Hypothalamus (tissue), 51 donors: ENCODE measurements at regions not wholly inside any gene's neighbourhood (a gene's known extent, or its start where the extent isn't known, plus 50 kb on each side); places are given as distances from the start of the nearest gene placed in this dataset.

Experiments
- DNase-seq, 51 donors: peaks; one replicate each; lab custom pipeline; 2025; lab: John Stamatoyannopoulos, UW

DNA sequence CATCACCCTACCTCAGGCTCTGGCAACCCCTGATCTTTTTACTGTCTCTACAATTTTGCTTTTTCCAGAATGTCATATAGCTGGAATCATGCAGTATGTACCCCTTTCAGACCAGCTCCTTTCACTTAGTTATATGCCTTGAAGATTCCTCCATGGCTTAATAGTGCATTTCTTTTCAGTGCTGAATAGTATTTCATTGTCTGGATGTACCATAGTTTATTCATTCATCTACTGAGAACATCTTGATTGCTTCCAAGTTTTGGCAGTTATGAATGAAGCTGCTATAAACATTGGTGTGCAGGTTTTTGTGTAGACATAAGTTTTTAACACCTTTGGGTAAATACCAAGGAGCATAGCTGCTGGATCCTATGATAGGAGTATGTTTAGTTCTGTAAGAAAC is 50.8 kb upstream of the ANP32A start:
- no peak for DNase-seq

DNA sequence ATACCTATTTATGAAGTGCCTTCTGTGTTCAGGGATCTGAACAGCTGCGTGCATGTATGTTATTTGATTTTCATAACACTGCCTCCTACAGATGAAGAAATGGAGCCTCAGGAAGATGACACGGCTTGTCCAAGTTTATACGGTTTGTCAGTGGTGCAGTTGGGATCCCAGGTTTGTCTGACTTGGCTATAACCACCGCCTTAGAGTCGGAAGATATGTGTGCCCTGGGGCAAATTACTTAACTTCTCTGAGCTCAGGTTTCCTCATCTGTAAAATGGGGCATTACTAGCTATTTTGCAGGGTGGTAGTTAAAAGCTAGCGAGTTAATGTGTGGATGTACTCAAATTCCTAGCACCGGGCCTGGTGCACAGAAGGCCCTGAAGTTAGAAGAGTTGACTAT is 54.1 kb upstream of the ANP32A start:
- DNase-seq: no peak

DNA sequence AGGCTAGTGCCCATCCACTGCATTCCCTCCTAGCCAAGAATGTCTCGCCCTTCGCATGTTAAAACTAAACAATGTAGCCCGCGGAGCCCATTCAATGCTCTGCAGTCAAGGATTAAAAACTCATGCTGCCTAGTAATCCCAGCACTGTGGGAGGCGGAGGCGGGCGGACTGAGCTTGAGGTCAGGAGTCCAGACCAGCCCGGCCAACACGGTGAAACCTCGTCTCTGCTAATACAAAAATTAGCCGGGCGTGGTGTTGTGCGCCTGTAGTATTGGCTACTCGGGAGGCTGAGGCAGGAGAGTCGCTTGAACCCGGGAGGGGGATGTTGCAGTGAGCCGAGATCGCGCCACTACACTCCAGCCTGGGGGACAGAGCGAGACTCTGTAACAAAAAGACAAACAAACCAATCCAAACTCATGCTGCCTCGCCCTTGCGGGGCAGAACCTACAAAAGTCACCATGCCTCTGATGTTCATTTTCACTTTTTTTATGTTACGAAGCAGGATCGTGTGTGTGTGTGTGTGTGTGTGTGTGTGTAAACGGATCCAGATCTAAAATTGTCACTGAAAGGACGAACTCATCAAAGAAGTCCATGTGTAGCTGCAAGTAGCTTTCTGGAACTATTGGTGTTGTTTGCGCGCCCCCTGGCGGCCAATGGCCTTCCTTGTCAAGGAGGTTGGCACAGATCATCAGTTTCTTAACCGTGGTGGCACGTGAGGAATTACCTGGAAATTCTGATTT is 54.8 kb upstream of the SPESP1 start:
- DNase-seq: peak; percentile 17 to 96 (median 80)

DNA sequence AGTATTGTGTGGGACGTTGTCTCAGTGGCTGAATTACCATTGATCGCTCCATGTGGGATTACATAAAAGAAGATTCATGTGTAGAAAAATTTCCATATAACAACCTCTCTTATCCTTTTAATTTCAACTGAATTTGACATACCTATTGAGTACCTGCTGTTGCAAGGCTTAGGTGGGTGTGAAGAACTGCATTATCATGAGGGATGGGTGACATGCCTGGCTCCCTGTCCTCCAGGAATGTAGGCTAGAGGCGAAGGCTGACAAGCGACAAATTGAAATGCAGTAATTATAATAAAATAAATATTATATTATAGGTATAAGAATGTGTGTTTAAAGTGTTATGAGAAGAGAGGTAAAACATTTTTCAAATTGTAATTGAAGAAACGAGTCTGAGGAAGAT is 52.7 kb upstream of the SPESP1 start:
- no peak for DNase-seq

DNA sequence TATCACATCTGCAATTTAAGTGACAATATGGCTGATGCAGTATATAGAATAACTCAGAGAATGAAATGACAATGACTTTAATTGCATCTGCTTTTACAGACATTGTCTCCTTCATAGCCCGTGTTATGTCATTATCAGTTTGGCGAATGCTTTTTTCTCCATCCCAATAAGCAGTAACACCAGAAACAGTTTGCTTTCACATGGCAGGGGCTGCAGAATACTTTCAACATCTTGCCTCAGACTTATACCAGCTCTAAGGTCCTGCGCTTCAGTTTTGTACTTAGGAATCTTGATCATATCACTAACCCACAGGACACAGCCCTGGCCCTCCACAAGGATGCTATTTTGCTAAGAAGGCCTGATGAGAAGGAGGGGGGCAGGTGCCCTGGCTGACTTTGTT is 49.9 kb upstream of the SPESP1 start:
- no peak for DNase-seq
